ENCODE measurements at regions not wholly inside any gene's neighbourhood (a gene's known extent, or its start where the extent isn't known, plus 50 kb on each side); places are given as distances from the start of the nearest gene placed in this dataset.
"Not testable (repeated sequence)": the region's sequence is repeated elsewhere in the genome, so short reads cannot be mapped to it uniquely, and the experiment has no call there.

DNA sequence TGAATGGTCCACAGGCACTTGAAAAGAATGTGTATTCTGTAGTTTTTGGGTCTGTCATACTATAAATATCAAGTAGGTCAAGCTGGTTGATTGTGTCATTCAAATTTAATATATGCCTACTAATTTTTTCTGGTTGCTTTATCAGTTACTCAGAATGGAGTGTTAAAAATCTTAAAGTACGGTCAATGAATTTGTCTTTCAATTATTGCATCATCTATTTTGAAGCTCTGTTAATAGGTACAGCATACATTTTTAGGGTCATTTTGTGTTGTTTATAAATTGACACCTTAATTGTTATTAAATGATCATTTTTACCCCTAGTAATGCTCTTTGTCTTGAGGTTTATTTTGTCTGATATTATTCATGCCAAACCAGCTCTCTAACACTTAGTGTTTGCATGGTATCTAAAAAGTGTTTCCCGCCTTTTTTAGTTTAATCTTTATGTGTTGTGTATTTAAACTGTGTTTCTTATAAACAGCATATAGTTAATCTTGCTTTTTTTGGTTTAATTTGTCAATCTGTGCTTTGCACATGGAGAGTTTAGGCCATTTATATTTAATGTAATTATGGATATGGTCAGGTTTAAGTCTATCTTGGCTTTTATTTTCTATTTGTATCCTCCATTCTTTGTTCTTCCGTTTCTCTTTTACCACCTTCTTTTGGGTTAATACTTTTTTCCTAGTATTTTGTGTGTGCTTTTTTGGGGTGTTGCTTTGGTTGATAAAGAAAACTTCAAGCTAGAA, 204.9 kb upstream of the EEF2KMT start:
- no peak for DNase-seq (ENCODE audit: low read depth in 1 of 2, low spot score in 1 of 2)

DNA sequence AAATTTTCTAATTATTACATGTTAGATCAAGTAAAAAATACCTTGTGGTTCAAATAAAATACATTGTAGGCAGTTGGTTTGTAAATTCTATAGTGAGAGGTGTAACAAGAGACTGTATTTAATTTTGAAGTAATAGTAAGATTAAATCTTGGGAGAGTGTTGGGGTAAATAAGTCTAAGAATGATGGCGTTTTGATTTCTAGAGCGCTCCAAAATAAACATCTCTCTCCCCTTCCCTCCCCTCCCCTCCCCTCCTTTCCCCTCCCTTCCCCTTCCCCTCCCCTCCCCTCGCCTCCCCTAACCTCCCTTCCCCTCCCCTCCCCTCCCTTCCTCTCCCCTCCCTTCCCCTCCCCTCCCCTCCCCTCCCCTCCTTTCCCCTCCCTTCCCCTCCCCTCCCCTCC, 200.6 kb upstream of the EEF2KMT start:
- DNase-seq (ENCODE audit: low read depth in 1 of 2, low spot score in 1 of 2) = no peak

DNA sequence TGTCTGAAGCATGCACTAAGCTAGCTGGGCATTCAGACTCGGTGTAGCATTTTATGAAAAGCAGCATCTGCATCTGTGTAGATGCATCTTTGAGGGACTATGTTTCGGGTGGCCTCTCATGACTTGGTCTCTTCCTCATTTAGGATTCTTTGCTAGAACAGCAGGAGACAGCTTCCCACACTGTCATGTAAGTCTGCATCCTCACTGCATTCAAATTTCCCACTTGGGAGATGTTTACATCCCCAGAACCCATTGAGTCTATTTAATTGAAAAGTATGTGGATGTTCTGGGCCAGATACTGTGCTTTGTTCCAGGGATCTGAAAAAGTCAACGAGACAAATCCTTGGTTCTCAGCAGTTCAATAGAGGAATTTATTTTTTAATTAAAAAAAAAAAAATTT, 198.6 kb upstream of the EEF2KMT start:
- DNase-seq (ENCODE audit: low read depth in 1 of 2, low spot score in 1 of 2) = no peak

DNA sequence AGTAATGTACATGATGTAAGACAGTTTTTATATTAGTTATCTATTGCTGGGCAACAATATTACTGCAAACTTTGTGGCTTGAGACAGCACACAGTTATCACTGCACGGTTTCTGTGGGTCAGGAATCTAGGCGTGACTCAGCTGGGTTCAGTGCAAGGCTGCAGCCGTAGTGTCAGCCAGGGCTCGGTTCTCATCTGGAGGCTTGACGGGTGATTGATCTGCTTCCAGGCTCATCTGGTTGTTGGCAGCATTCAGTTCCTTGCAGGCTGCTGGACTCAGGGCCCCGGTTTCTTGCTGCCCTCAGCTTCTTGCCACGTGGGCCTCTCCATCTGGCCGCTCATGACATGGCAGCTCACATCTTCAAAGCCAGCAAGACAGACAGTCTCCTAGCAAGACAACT, 197.7 kb upstream of the EEF2KMT start:
- not testable (repeated sequence) for DNase-seq (ENCODE audit: low read depth in 1 of 2, low spot score in 1 of 2)

DNA sequence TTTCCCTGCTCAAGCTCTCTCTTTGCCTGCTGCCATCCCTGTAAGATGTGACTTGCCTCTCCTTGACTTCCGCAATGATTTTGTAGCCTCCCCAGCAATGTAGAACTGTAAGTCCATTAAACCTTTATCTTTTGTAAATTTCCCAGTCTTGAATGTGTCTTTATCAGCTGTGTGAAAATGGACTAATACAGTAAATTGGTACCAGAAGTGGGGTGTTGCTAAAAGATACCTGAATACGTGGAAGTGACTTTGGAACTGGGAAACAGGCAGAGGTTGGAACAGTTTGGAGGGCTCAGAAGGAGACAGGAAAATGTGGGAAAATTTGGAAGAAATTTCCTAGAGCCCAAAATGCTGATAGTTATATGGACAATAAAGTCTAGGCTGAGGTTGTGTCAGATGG, 184.6 kb upstream of the EEF2KMT start:
- not testable (repeated sequence) for DNase-seq (ENCODE audit: low read depth in 1 of 2, low spot score in 1 of 2)

- DNase-seq (ENCODE audit: low read depth in 1 of 2, low spot score in 1 of 2) = no peak
Measured at GRCh38 chr16:5257462-5257861, 159.9 kb upstream of the EEF2KMT start.

GRCh38 chr16:5252791-5253190, 155.2 kb upstream of the EEF2KMT start:
- no peak for DNase-seq (ENCODE audit: low read depth in 1 of 2, low spot score in 1 of 2)

- not testable (repeated sequence) for DNase-seq (ENCODE audit: low read depth in 1 of 2, low spot score in 1 of 2)
Measured at GRCh38 chr16:5247403-5247802, 149.8 kb upstream of the EEF2KMT start.

GRCh38 chr16:5240278-5240626, 142.7 kb upstream of the EEF2KMT start:
- DNase-seq (ENCODE audit: low read depth in 1 of 2, low spot score in 1 of 2) = not testable (repeated sequence)

DNA sequence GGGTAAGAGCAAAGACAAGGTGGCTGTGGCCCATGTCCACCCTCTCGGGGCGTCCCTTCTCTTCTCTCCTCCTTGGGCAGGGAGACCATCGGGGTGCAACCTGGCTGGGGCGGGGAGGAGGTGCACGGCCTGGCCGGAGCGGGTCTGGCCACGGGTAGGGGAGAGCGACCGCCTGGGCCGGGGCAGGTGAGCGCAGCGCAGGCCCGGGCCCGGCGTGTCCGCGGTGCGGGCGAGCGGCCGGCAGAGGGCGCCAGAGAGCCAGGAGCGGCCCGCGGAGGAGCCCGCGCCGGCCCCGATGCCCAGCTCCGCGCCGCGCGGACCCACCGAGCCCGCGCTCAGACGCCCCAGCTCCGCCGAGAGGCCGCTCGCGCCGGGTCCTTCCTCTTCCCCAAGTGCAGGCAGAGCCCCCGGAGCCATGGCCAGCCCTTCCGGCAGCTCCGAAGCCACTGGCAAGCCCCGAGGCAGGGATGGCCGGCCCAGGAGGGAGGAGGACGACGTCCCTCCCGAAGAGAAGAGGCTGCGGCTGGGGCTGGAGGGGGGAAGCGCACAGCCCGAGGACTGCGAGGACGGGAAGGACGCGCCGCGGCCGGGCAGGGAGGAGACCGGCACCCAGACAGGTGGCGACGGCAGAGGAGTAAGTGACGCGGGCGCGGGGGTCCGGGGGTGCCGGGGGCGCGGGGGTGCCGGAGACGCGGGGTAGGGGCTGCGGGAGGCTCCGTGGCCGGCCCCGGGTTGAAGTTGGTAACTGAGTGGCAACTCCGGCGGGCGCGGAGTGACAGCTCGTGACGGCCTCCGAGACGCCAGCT, 142.1 kb upstream of the EEF2KMT start:
- peak; percentile 26 to 54 for DNase-seq (ENCODE audit: low read depth in 1 of 2, low spot score in 1 of 2)

DNA sequence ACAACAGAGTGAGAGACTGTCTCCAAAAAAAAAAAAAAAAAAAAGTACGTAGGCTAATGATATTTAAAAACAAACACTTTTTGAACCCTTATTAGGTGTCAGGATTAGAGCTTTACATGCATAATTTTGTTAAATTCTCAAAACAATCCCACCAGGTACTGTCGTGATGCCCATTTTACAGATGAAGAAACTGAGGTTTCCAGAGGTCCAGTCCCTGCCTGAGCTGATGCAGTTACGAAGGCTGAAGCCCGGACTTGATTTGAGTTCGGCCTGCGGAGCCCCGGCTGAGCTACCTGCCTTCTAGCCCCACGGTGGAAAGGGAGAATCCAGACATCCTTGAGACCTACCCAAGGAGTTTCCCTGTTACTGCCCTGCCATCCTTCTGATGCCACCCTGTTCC, 137.5 kb upstream of the EEF2KMT start:
- DNase-seq (ENCODE audit: low read depth in 1 of 2, low spot score in 1 of 2) = no peak

DNA sequence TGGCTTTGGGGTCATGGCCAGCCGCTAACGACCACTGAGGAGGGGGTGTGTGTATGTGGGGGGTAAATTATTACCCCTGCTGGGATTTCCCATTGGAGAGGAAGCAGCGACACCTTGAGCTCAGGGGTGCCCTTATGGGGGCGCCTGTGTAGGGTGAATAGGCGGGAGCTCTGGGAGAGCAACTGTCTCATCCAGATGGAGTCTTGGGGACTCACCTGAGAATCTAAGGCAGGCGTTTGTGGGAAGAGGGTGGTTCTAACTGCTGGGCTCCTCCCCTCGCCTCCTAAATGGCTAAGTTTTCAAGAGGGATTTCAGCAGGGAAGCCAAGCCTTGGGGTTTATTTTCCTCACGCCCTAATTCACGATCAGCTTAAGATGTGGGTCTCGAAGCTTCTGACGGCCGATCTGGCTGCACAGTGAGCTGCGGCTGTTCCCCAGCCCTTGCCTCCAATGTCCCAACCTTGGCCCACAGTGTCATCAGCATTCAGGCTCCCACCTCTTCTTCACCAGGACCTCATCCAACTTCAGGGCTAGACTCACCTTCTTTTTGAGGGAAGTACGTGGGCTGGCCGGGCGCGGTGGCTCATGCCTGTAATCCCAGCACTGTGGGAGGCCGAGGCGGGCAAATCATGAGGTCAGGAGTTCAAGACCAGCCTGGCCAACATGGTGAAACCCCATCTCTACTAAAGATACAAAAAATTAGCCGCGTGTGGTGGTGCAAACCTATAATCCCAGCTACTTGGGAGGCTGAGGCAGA, 136.9 kb upstream of the EEF2KMT start:
- no peak for DNase-seq (ENCODE audit: low read depth in 1 of 2, low spot score in 1 of 2)

DNA sequence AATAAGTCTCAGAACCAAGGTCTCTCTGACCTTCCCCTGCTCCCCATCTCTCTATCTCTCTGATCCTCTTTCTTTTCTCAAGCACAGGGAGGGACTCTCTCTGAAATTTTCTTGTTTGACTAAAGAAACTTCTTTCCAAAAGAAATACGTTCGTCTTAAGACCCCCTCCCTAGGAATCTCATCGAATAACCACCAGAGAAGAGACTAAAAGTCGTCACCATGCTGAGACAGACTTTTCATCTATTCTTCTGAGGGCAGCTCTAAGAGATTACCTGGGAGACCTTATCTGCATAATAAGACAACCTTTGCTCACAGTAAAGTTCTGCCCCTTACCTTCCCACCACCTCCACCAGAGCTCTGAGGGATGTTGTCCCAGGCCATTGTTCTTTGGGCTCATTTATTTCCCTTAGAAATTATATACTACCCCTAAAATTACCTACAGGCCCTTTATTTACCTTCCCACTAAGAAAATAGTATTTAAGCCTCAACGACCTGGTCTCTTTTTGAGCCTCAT, 133.7 kb upstream of the EEF2KMT start:
- no peak for DNase-seq (ENCODE audit: low read depth in 1 of 2, low spot score in 1 of 2)

- no peak for DNase-seq (ENCODE audit: low read depth in 1 of 2, low spot score in 1 of 2)
Measured at GRCh38 chr16:5228369-5228768, 130.8 kb upstream of the EEF2KMT start.

- no peak for DNase-seq (ENCODE audit: low read depth in 1 of 2, low spot score in 1 of 2)
Measured at GRCh38 chr16:5225931-5226655, 128.5 kb upstream of the EEF2KMT start.

GRCh38 chr16:5222761-5223160, 125.2 kb upstream of the EEF2KMT start:
- no peak for DNase-seq (ENCODE audit: low read depth in 1 of 2, low spot score in 1 of 2)

GRCh38 chr16:5221831-5222230, 124.2 kb upstream of the EEF2KMT start:
- not testable (repeated sequence) for DNase-seq (ENCODE audit: low read depth in 1 of 2, low spot score in 1 of 2)

GRCh38 chr16:5220705-5221104, 123.1 kb upstream of the EEF2KMT start:
- no peak for DNase-seq (ENCODE audit: low read depth in 1 of 2, low spot score in 1 of 2)

DNA sequence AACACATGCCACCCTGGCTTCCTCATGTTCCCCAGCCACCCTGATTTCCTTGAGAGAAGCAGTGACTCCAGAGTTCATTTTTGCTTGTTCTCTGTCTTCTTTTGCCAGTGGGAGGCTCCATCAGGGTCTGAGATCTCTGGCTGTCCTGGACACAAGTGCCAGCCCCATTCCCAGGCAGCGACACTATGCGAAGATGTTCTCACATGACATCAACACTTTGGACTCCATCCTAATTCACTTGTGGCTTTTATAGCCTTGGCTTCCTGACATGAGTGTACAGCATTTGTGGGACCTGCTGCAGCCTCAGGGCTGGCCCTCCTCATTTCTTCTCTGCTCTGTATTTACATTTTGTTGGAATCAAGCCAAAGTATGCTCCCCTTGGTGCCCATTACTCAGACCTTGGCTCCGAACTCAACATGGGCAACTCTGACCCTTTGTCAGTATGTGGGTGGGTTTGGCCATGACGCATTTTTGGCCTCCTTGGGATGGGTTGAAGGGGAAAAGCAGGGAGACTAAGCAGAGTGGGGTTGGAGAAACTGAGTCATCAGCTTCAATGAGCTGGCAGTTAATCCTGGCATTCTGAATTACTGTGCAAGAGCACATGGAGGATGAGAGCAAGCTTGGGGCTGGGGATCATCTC, 119.0 kb upstream of the EEF2KMT start:
- DNase-seq (ENCODE audit: low read depth in 1 of 2, low spot score in 1 of 2) = no peak

- DNase-seq (ENCODE audit: low read depth in 1 of 2, low spot score in 1 of 2) = no peak
Measured at GRCh38 chr16:5215901-5216300, 118.3 kb upstream of the EEF2KMT start.

DNA sequence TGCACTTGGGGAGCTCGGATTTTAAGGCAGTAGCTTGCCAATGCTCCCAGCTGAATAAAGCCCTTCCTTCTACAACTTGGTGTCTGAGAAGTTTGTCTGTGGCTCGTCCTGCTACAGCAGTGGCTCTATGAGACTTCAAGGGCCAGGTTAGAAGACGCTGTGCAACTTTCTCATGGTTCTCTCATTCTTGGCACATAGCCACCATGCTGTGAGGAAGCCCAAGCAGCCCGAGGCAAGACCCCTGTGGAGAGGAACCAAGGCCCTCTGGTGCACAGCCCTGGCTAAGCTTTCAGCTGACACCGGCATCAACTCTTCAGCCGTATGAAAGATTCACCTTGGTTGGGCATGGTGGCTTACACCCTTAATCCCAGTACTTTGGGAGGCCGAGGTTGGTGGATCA, 116.9 kb upstream of the EEF2KMT start:
- no peak for DNase-seq (ENCODE audit: low read depth in 1 of 2, low spot score in 1 of 2)
